Fibroblast of the aortic adventitia (primary cell): ENCODE measurements at regions not wholly inside any gene's neighbourhood (a gene's known extent, or its start where the extent isn't known, plus 50 kb on each side); places are given as distances from the start of the nearest gene placed in this dataset.

ENCODE experiments used
- DNase-seq: peaks from one replicate; pipeline ENCODE4 v3.0.0-alpha.2; 2010; ENCODE audit warnings: low read depth
- H3K4me3 ChIP-seq: 2 replicates; pipeline ENCODE4 v1.5.1; 2011; ENCODE audit warnings: low read depth, mild to moderate bottlenecking, control low read depth, low read length, moderate library complexity
- CTCF ChIP-seq: IDR thresholded peaks from 2 replicates; pipeline ENCODE4 v1.5.1; 2011; ENCODE audit warnings: mild to moderate bottlenecking, low read length, control low read depth, inconsistent platforms; ENCODE audit not compliant: insufficient read depth

- no peak for DNase-seq
- no peak overlapping the region for H3K4me3 ChIP-seq
- TF ChIP-seq CTCF, result no peak
Measured at GRCh38 chr15:81074773-81075172, 59.3 kb upstream of the CFAP161 start.

GRCh38 chr15:81075272-81075671 is 58.8 kb upstream of the CFAP161 start:
- no peak overlapping the region for H3K4me3 ChIP-seq
- no peak for TF ChIP-seq CTCF
- DNase-seq, result no peak

- no peak for DNase-seq
- TF ChIP-seq CTCF, result no peak
- H3K4me3 ChIP-seq, result no peak overlapping the region
Measured at GRCh38 chr15:81080996-81081395, 53.1 kb upstream of the CFAP161 start.

- DNase-seq, result no peak
- no peak overlapping the region for H3K4me3 ChIP-seq
- TF ChIP-seq CTCF, result no peak
Measured at GRCh38 chr15:81083201-81083600, 50.9 kb upstream of the CFAP161 start.
